Stimulated activated CD4-positive, alpha-beta T cell treated with anti-CD3 and anti-CD28 coated beads, Interleukin-12 subunit alpha, Interleukin-12 subunit beta, amount 100 ng/mL, for 4 hours (primary cell): ENCODE measurements at regions not wholly inside any gene's neighbourhood (a gene's known extent, or its start where the extent isn't known, plus 50 kb on each side); places are given as distances from the start of the nearest gene placed in this dataset.
"Not testable (repeated sequence)": the region's sequence is repeated elsewhere in the genome, so short reads cannot be mapped to it uniquely, and the experiment has no call there.

Experiments used
- DNase-seq: peaks from one replicate; pipeline ENCODE4 v3.0.0-alpha.2; 2020

- DNase-seq, result not testable (repeated sequence)
Observed at GRCh38 chr18:4527826-4528225, 72.7 kb upstream of the DLGAP1 start.

- DNase-seq, result no peak
Observed at GRCh38 chr18:4524096-4524495, 69.0 kb upstream of the DLGAP1 start.

- no peak for DNase-seq
Observed at GRCh38 chr18:4511166-4511565, 56.1 kb upstream of the DLGAP1 start.

GRCh38 chr18:4510711-4511110 lies 55.6 kb upstream of the DLGAP1 start:
- DNase-seq, result no peak

GRCh38 chr18:4510160-4510559 lies 55.1 kb upstream of the DLGAP1 start:
- DNase-seq, result no peak
